HT-29 (cell line): ENCODE measurements at regions not wholly inside any gene's neighbourhood (a gene's known extent, or its start where the extent isn't known, plus 50 kb on each side); places are given as distances from the start of the nearest gene placed in this dataset.
"Not testable (repeated sequence)": the region's sequence is repeated elsewhere in the genome, so short reads cannot be mapped to it uniquely, and the experiment has no call there.

ENCODE experiments used
- DNase-seq: peaks from one replicate; pipeline ENCODE4 v3.0.0-alpha.2; 2015; ENCODE audit warnings: low spot score

DNA sequence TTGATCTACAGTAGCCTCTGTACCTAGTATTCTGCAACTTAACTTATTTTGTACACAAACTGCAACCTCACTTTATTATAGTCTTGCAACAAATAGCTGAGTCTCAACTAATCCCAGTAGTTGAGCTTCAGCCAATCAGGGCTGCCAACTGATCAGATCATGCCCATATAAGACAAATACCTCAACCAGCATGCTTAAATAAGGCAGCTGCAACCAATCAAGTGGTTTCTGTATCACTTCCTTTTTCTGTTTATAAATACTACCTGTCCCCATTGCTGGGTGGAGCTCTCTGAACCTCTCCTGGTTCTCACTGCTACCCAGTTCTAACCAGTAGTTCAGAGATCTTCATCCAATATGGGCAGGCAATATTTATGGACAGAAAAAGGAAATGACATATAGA, 248.5 kb upstream of the FBXO33 start:
- no peak for DNase-seq

- no peak for DNase-seq
Measured at GRCh38 chr14:39673734-39674133, 241.5 kb upstream of the FBXO33 start.

GRCh38 chr14:39673270-39673711, 241.1 kb upstream of the FBXO33 start:
- no peak for DNase-seq

GRCh38 chr14:39668449-39668848, 236.2 kb upstream of the FBXO33 start:
- DNase-seq, result no peak

DNA sequence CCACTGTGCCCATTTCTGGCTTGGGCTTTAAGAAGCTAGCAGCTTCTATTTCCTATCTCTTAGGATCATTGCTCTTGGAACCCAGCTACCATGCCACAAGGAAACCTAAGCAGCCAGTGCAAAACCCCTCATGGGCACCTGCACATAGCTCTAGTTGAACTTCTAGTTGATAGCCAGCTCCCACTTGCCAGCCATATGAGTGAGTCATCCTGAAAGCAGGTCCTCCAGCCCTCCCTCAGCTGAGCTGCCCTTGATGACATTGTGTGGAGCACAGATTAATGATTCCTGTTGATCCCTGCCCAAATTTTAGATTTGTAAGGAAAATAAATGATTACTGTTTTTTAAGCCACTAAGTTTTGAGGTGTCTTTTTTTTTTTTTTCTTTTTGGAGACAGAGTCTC, 234.2 kb upstream of the FBXO33 start:
- no peak for DNase-seq

- no peak for DNase-seq
Measured at GRCh38 chr14:39665075-39665475, 232.8 kb upstream of the FBXO33 start.

- no peak for DNase-seq
Measured at GRCh38 chr14:39664646-39665045, 232.4 kb upstream of the FBXO33 start.

GRCh38 chr14:39641224-39641623, 209.0 kb upstream of the FBXO33 start:
- DNase-seq, result no peak

GRCh38 chr14:39639009-39639408, 206.8 kb upstream of the FBXO33 start:
- DNase-seq, result not testable (repeated sequence)

DNA sequence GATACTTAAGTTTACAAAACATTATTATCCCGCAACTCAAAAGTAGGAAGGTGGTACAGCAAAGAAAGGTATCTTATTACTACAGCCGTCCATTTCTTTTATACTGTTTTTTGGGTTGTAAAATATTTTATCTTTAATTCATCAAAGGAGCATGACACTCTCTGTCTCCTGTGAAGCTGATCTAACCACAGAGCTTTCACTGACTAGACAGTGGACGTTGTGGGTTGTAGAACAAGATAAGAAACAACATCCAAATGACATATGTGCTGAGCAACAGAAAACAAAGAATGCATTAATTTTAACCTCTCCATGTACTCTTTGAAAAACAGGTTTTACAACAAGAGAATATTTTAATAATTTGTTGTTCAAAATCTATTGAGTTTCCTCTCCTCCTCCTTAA, 195.9 kb upstream of the FBXO33 start:
- no peak for DNase-seq

GRCh38 chr14:39626589-39627576, 194.7 kb upstream of the FBXO33 start:
- DNase-seq, result no peak

- DNase-seq, result no peak
Measured at GRCh38 chr14:39621678-39622077, 189.4 kb upstream of the FBXO33 start.

GRCh38 chr14:39621223-39621622, 189.0 kb upstream of the FBXO33 start:
- no peak for DNase-seq

DNA sequence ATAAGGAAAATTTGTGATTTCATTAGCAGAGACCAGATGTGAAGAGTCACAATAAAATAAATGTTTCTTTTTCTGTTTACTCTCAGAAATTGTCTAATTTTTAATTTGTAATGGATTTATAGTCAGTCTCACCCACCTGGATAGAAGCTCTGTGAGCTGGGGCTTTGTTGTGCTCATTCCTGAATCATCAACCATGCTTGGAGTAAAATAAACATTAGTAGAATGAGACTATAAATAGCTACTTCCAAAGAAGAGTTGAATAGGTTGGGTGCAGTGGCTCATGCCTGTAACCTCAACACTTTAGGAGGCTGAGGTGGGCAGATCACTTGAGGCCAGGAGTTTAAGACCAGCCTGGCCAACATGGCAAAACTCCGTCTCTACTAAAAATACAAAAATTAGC, 185.3 kb upstream of the FBXO33 start:
- no peak for DNase-seq

- DNase-seq, result no peak
Measured at GRCh38 chr14:39615352-39615751, 183.1 kb upstream of the FBXO33 start.

GRCh38 chr14:39614297-39614923, 182.2 kb upstream of the FBXO33 start:
- DNase-seq, result no peak

DNA sequence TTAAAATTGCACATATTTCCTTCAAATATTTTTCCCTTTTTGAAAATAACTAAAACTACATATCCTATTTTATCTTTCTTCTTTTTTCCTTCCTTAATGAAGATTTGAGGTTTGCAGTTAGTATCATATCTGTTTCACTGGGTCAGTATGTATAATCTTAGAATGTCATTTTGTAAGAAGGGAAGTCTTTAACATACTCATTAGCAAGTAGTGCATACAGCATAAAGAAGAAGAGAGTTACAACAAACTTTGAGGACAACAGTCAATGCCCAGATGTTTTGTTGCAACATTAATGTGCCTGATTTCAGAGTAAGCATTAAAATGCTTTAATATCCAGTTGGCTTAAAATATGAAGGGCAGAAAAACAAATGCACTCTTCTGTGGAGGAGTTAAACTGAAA, 176.9 kb upstream of the FBXO33 start:
- DNase-seq, result no peak

GRCh38 chr14:39607978-39608377, 175.7 kb upstream of the FBXO33 start:
- DNase-seq, result no peak

GRCh38 chr14:39603942-39604341, 171.7 kb upstream of the FBXO33 start:
- no peak for DNase-seq

GRCh38 chr14:39593377-39593776, 161.1 kb upstream of the FBXO33 start:
- no peak for DNase-seq

GRCh38 chr14:39592116-39592789, 160.0 kb upstream of the FBXO33 start:
- DNase-seq, result no peak

DNA sequence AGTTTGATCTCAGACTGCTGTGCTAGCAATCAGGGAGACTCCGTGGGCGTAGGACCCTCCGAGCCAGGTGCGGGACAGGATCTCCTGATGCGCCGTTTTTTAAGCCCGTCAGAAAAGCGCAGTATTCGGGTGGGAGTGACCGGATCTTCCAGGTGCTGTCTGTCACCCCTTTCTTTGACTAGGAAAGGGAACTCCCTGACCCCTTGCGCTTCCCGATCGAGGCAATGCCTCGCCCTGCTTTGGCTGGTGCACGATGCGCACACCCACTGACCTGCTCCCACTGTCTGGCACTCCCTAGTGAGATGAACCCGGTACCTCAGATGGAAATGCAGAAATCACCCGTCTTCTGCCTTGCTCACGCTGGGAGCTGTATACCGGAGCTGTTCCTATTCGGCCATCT, 157.6 kb upstream of the FBXO33 start:
- DNase-seq, result not testable (repeated sequence)
